ENCODE measurements at regions not wholly inside any gene's neighbourhood (a gene's known extent, or its start where the extent isn't known, plus 50 kb on each side); places are given as distances from the start of the nearest gene placed in this dataset.

- TF ChIP-seq CTCF (conservative IDR thresholded peaks at IDR 0.05; ENCODE audit: low read depth in 2 of 2) (no peak), REST (IDR thresholded peaks at IDR 0.05; ENCODE audit: unreplicated experiment) (no peak), ZNF114 (CRISPR knock-in tag; IDR thresholded peaks at IDR 0.05) (no peak), POLR2AphosphoS5 (IDR thresholded peaks at IDR 0.05; ENCODE audit: low read depth) (no peak), EZH2 (IDR thresholded peaks at IDR 0.05; ENCODE audit: low read depth, unreplicated experiment) (no peak), JUNB (IDR thresholded peaks at IDR 0.05; ENCODE audit: unreplicated experiment) (no peak), CREB1 (CRISPR knock-in tag; IDR thresholded peaks at IDR 0.05; ENCODE audit: low read depth) (no peak), STAT1 (IDR thresholded peaks at IDR 0.05; ENCODE audit: unreplicated experiment) (no peak), EZH2phosphoT487 (IDR thresholded peaks at IDR 0.05; ENCODE audit: unreplicated experiment) (no peak), ZNF331 (CRISPR knock-in tag; IDR thresholded peaks at IDR 0.05; ENCODE audit: low read depth) (no peak), ETS1 (IDR thresholded peaks at IDR 0.05) (no peak)
Observed at GRCh38 chr12:3998397-3998796, 125.2 kb upstream of the PARP11 start.

Measured in GM23338 (cell line).